ENCODE measurements at regions not wholly inside any gene's neighbourhood (a gene's known extent, or its start where the extent isn't known, plus 50 kb on each side); places are given as distances from the start of the nearest gene placed in this dataset.

DNA sequence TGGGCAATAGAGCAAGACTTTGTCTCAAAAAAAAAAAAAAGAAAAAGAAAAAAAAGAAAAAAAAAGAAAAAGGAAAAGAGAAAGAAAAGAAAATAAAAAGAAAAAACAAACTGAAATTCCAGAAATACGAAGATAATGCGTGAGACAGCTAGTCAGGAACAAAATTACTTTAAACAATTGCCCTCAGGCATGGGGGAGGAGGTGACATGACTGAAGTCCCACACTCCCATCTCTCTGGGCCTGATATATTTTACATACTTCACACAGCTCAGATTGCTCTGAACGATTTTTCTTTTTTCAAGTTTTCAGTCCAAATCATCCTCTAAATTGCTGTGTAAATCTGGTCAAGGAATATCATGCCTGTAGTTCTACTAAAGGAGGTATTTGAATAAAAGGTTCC is 409.5 kb upstream of the DEPDC1 start:
- TF ChIP-seq, protein P1, sequence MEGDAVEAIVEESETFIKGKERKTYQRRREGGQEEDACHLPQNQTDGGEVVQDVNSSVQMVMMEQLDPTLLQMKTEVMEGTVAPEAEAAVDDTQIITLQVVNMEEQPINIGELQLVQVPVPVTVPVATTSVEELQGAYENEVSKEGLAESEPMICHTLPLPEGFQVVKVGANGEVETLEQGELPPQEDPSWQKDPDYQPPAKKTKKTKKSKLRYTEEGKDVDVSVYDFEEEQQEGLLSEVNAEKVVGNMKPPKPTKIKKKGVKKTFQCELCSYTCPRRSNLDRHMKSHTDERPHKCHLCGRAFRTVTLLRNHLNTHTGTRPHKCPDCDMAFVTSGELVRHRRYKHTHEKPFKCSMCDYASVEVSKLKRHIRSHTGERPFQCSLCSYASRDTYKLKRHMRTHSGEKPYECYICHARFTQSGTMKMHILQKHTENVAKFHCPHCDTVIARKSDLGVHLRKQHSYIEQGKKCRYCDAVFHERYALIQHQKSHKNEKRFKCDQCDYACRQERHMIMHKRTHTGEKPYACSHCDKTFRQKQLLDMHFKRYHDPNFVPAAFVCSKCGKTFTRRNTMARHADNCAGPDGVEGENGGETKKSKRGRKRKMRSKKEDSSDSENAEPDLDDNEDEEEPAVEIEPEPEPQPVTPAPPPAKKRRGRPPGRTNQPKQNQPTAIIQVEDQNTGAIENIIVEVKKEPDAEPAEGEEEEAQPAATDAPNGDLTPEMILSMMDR (IDR thresholded peaks at IDR 0.05; ENCODE audit: insufficient read depth, low read length): no peak
- TF ChIP-seq GABPA (IDR thresholded peaks at IDR 0.05; ENCODE audit: low read depth) (no peak), POLR2AphosphoS5 (IDR thresholded peaks at IDR 0.05; ENCODE audit: low read depth) (no peak)

Data from HL-60 (cell line).